Testis (tissue), 2 donors: ENCODE measurements at regions not wholly inside any gene's neighbourhood (a gene's known extent, or its start where the extent isn't known, plus 50 kb on each side); places are given as distances from the start of the nearest gene placed in this dataset.
"Not testable (repeated sequence)": the region's sequence is repeated elsewhere in the genome, so short reads cannot be mapped to it uniquely, and the experiment has no call there.

Experiments
- DNase-seq: peaks from one replicate; pipeline ENCODE4 v3.0.0-alpha.2; 2019
- H3K27ac ChIP-seq, 2 donors: fragments of 200-600 bp; sonication (generic); one replicate each; pipeline ENCODE4 v1.5.1; 2019
- H3K27me3 ChIP-seq: fragments of 200-600 bp; sonication (generic); one replicate; pipeline ENCODE4 v1.5.1; 2019
- H3K36me3 ChIP-seq: fragments of 200-600 bp; sonication (generic); one replicate; pipeline ENCODE4 v1.5.1; 2017; ENCODE audit warnings: low read depth; ENCODE audit errors: missing control alignments
- H3K4me1 ChIP-seq: fragments of 200-600 bp; sonication (generic); one replicate; pipeline ENCODE4 v1.5.1; 2019
- H3K4me3 ChIP-seq, 2 donors: fragments of 200-600 bp; sonication (generic); one replicate each; pipeline ENCODE4 v1.5.1; 2017 to 2019
- H3K9me3 ChIP-seq: fragments of 200-600 bp; sonication (generic); one replicate; pipeline ENCODE4 v1.5.1; 2017
- CTCF ChIP-seq, 3 experiments: fragments of 450-650 bp in 2 of 3; fragments of 200-600 bp in 1 of 3; sonication (generic) in 1 of 3; IDR thresholded peaks; one replicate each; pipeline ENCODE4 v1.5.1; 2016 to 2019; ENCODE audit warnings: antibody characterized with exemption in 3 of 3, mild to moderate bottlenecking in 2 of 3, moderate library complexity in 1 of 3
- POLR2A ChIP-seq: fragments of 450-650 bp; IDR thresholded peaks from one replicate; pipeline ENCODE4 v1.6.1; 2017; ENCODE audit warnings: antibody characterized with exemption, mild to moderate bottlenecking, moderate library complexity
- WGBS, 2 donors: methylation state at CpG; one replicate each; pipeline ENCODE4 v1.1.5; 2018; 5-methylcytosine and 5-hydroxymethylcytosine counted together
- intact Hi-C: fragments of 100-400 bp; cut with DNase I; formaldehyde crosslinking; loops from one replicate; pipeline ENCODE4 v1.15.1; 2023; ENCODE audit warnings: low total_unique reads

DNA sequence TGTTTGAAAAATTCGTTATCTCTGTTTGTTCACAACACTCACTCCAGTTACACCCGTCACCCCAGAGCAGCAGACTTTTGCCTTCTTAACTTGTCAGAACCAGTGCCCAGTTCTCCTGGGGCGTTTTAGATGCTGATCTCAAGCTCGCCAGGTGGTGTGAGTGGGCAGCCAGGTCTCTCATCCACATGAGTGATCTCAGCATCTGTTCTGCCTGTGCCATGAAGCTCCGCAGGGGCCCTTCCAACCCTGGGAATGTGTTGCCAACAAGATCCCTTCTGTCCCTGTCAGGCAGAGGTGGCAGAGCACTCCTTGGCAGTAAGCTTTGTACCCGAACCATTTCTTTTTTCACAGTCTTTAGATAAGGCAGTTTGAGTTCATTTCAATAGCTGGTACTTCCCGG lies 896.5 kb downstream of the UQCRFS1 start:
- H3K36me3 ChIP-seq, result no peaks in the 10 kb centered on the region
- H3K27ac ChIP-seq, result no peak overlapping the region
- H3K9me3 ChIP-seq, result no peaks in the 10 kb centered on the region
- intact Hi-C loops, result no loop called here
- no peaks in the 10 kb centered on the region for H3K4me1 ChIP-seq
- H3K27me3 ChIP-seq, result no peaks in the 10 kb centered on the region
- no peak for DNase-seq
- no peak for TF ChIP-seq CTCF (IDR thresholded peaks at IDR 0.05)
- no peak for TF ChIP-seq POLR2A
- no peak overlapping the region for H3K4me3 ChIP-seq
- 74 to 88% methylated on average over 7 of the region's 7 CpGs for WGBS, 2 donors

GRCh38 chr19:28314756-28315155 lies 898.2 kb downstream of the UQCRFS1 start:
- no peak overlapping the region for H3K4me3 ChIP-seq
- H3K36me3 ChIP-seq, result no peaks in the 10 kb centered on the region
- intact Hi-C loops, result no loop called here
- H3K27me3 ChIP-seq, result no peaks in the 10 kb centered on the region
- WGBS, 2 donors, result 76 to 92% methylated on average over 3 of the region's 3 CpGs
- DNase-seq, result no peak
- TF ChIP-seq POLR2A (no peak), CTCF (IDR thresholded peaks at IDR 0.05) (no peak)
- no peak overlapping the region for H3K27ac ChIP-seq
- H3K9me3 ChIP-seq, result no peaks in the 10 kb centered on the region
- H3K4me1 ChIP-seq, result no peaks in the 10 kb centered on the region

- Histone ChIP-seq H3K4me3 (no peak overlapping the region), H3K27ac (no peak overlapping the region), H3K9me3 (no peaks in the 10 kb centered on the region), H3K27me3 (no peaks in the 10 kb centered on the region), H3K36me3 (no peaks in the 10 kb centered on the region), H3K4me1 (no peaks in the 10 kb centered on the region)
- intact Hi-C loops, result no loop called here
- TF ChIP-seq CTCF (IDR thresholded peaks at IDR 0.05) (no peak), POLR2A (no peak)
- DNase-seq, result no peak
- 74 to 81% methylated on average over 4 of the region's 4 CpGs for WGBS, 2 donors
Observed at GRCh38 chr19:28314287-28314686, 898.7 kb downstream of the UQCRFS1 start.

DNA sequence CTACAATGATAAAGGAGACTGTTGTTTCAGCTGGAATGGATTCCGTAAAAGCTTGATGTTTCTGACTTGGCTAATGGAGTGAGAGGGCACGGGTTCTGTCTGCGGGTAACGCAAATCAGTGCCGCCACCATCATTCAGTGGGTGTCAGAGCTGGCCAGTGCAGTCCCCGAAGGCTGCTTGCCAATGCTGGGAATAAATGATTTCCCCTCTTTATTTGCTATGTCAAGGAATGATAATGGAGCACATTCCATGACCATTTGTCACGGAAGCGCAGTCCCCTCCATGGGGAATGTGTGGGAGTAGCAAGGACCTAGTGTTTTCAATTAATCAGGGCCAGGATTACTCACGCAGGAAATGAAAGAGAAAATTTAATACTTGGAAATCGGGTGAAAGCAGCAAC lies 899.3 kb downstream of the UQCRFS1 start:
- intact Hi-C loops, result no loop called here
- Histone ChIP-seq H3K4me1 (no peaks in the 10 kb centered on the region), H3K36me3 (no peaks in the 10 kb centered on the region), H3K4me3 (no peak overlapping the region), H3K27me3 (no peaks in the 10 kb centered on the region), H3K27ac (no peak overlapping the region), H3K9me3 (no peaks in the 10 kb centered on the region)
- DNase-seq, result no peak
- TF ChIP-seq POLR2A, result no peak
- TF ChIP-seq CTCF (IDR thresholded peaks at IDR 0.05), result no peak
- WGBS, 2 donors, result 44 to 46% methylated on average over 9 to 10 of the region's 10 CpGs

GRCh38 chr19:28312269-28312668 lies 900.7 kb downstream of the UQCRFS1 start:
- TF ChIP-seq POLR2A (no peak), CTCF (IDR thresholded peaks at IDR 0.05) (no peak)
- no peak for DNase-seq
- Histone ChIP-seq H3K9me3 (no peaks in the 10 kb centered on the region), H3K4me1 (no peaks in the 10 kb centered on the region), H3K4me3 (no peak overlapping the region), H3K27ac (no peak overlapping the region), H3K27me3 (no peaks in the 10 kb centered on the region), H3K36me3 (no peaks in the 10 kb centered on the region)
- 53 to 66% methylated on average over 8 of the region's 8 CpGs for WGBS, 2 donors
- intact Hi-C loops, result no loop called here

DNA sequence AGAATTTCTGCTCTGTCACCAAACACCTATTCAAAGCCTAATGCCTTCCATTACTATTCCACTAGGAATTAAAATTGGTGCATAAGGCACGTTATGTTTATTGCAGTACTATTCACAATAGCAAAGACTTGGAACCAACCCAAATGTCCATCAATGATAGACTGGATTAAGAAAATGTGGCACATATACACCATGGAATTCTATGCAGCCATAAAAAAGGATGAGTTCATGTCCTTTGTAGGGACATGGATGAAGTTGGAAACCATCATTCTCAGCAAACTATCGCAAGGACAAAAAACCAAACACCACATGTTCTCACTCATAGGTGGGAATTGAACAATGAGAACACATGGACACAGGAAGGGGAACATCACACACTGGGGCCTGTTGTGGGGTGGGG lies 902.1 kb downstream of the UQCRFS1 start:
- H3K36me3 ChIP-seq, intact Hi-C loops, H3K4me3 ChIP-seq, H3K4me1 ChIP-seq, H3K9me3 ChIP-seq, H3K27ac ChIP-seq, H3K27me3 ChIP-seq, DNase-seq: not testable (repeated sequence)
- WGBS, 2 donors, result 89 to 98% methylated on average over 1 to 2 of the region's 2 CpGs
